K562 (cell line): ENCODE measurements at regions not wholly inside any gene's neighbourhood (a gene's known extent, or its start where the extent isn't known, plus 50 kb on each side); places are given as distances from the start of the nearest gene placed in this dataset.
A peak's percentile ranks its signal among the peaks of the same experiment; 100 is the strongest.

Experiments used
- ATAC-seq: fragments of 200-7000 bp; cut with Tn5 transposase; 3 replicates; pipeline ENCODE4 v1.9.1; 2020; ENCODE audit warnings: moderate library complexity
- BruUV-seq: library from RNA; stranded (reverse); fragments of 400-500 nt; replicated peaks from 2 replicates; lab custom pipeline; 2021; lab: Mats Ljungman, UMichigan
- CTCF ChIA-PET: fragments of 300-600 bp; formaldehyde crosslinking; extraction: SDS; loops from one replicate; lab custom pipeline; 2021; ENCODE audit warnings: low intra/inter-chr PET ratio; lab: Yijun Ruan, JAX
- POLR2A ChIA-PET: fragments of 300-600, 350-650 bp; sonication (Branson Sonifier 250); formaldehyde crosslinking; extraction: SDS; loops from one replicate; lab custom pipeline; 2021; ENCODE audit warnings: antibody characterized with exemption, inconsistent platforms; lab: Yijun Ruan, JAX
- DNase-seq, 4 experiments: peaks; one replicate each; pipeline versions ENCODE4 v3.0.0 to v3.0.0-alpha.2; 2011 to 2018; ENCODE audit warnings: low spot score in 3 of 4, mixed read lengths in 3 of 4; ENCODE audit errors: extremely low read depth in 1 of 4
- FAIRE-seq: peaks from 2 replicates; lab custom pipeline; 2011; peaks lifted over from hg19 to GRCh38; lab: Jason Lieb, UNC
- H2AFZ ChIP-seq: 2 replicates; pipeline ENCODE4 v1.6.0; 2011; ENCODE audit warnings: low read depth, low read length, control low read depth, inconsistent platforms
- H3K27ac ChIP-seq: fragments of 200-600 bp; 3 replicates; pipeline ENCODE4 v1.8.0; 2011; ENCODE audit warnings: low read depth, mild to moderate bottlenecking, control low read depth, inconsistent platforms, low read length, moderate library complexity, mixed read lengths; ENCODE audit errors: extremely low read depth
- H3K27me3 ChIP-seq, 2 experiments: fragments of 300-600 bp in 1 of 2; 2 replicates in 1 of 2; 3 replicates in 1 of 2; pipeline versions ENCODE4 v1.6.0 to v1.8.0; 2011; ENCODE audit warnings: inconsistent platforms in 2 of 2, low read length in 2 of 2, mild to moderate bottlenecking in 1 of 2, mixed read lengths in 1 of 2, moderate library complexity in 1 of 2; ENCODE audit not compliant: control insufficient read depth in 2 of 2, insufficient read depth in 2 of 2
- H3K36me3 ChIP-seq: fragments of 300-600 bp; 3 replicates; pipeline ENCODE4 v1.8.0; 2011; ENCODE audit warnings: mild to moderate bottlenecking, low read length, inconsistent platforms; ENCODE audit not compliant: control insufficient read depth, insufficient read depth
- H3K4me1 ChIP-seq, 2 experiments: fragments of 200-600 bp in 1 of 2; replicated peaks in 1 of 2; 2 replicates in 1 of 2; 3 replicates in 1 of 2; pipeline versions ENCODE4 v1.5.1 to v1.8.0; 2011; ENCODE audit warnings: inconsistent platforms in 2 of 2, low read length in 2 of 2, mild to moderate bottlenecking in 1 of 2, mixed read lengths in 1 of 2, moderate library complexity in 1 of 2; ENCODE audit not compliant: control insufficient read depth in 2 of 2, insufficient read depth in 2 of 2
- H3K4me2 ChIP-seq: 2 replicates; pipeline ENCODE4 v1.6.1; 2011; ENCODE audit warnings: low read length, control low read depth, inconsistent platforms, mixed read lengths; ENCODE audit not compliant: insufficient read depth
- H3K4me3 ChIP-seq: fragments of 200-600 bp; sonication (generic), shearing (Covaris generic); 2 replicates; pipeline ENCODE4 v1.5.1; 2016; ENCODE audit warnings: control low read depth, inconsistent platforms
- H3K79me2 ChIP-seq: fragments of 200-600 bp; 3 replicates; pipeline ENCODE4 v1.8.0; 2011; ENCODE audit warnings: low read length, inconsistent platforms; ENCODE audit not compliant: control insufficient read depth, insufficient read depth
- H3K9ac ChIP-seq, 2 experiments: 2 replicates each; pipeline versions ENCODE4 v1.6.0 to v1.6.1; 2011; ENCODE audit warnings: low read depth in 2 of 2, low read length in 2 of 2, control low read depth in 1 of 2, inconsistent platforms in 1 of 2, mild to moderate bottlenecking in 1 of 2, mixed read lengths in 1 of 2; ENCODE audit not compliant: insufficient read depth in 1 of 2
- H3K9me1 ChIP-seq: one replicate; pipeline ENCODE4 v1.6.0; 2011; ENCODE audit warnings: inconsistent platforms, mild to moderate bottlenecking, low read length, moderate library complexity; ENCODE audit not compliant: control insufficient read depth, insufficient read depth
- H3K9me3 ChIP-seq: replicated peaks from 2 replicates; pipeline ENCODE4 v1.5.1; 2011; ENCODE audit warnings: low read depth, low read length, inconsistent platforms; ENCODE audit not compliant: control insufficient read depth, insufficient read depth
- H4K20me1 ChIP-seq: replicated peaks from 2 replicates; pipeline ENCODE4 v1.6.1; 2011; ENCODE audit warnings: low read length, inconsistent platforms, mixed read lengths; ENCODE audit not compliant: control insufficient read depth, insufficient read depth
- MEIS2 ChIP-seq: fragments of 450-650 bp; IDR thresholded peaks from 2 replicates; pipeline ENCODE4 v1.6.1; 2014; ENCODE audit warnings: mild to moderate bottlenecking; ENCODE audit not compliant: partially characterized antibody
- WGBS: fragments of 100-300 bp; shearing (Covaris generic); methylation state at CpG from one replicate; pipeline ENCODE4 v1.1.6; 2016; ENCODE audit warnings: low coverage, mixed read lengths; ENCODE audit not compliant: insufficient coverage; ENCODE audit errors: missing lambda C conversion rate; 5-methylcytosine and 5-hydroxymethylcytosine counted together
- in situ Hi-C: fragments of 300-500 bp; cut with MboI; formaldehyde crosslinking; loops from 4 replicates; pipeline ENCODE4 v1.15.0; 2018; ENCODE audit warnings: inconsistent platforms, mixed read lengths
- intact Hi-C: fragments of 100-400 bp; cut with micrococcal nuclease; formaldehyde crosslinking; loops from 2 replicates; pipeline ENCODE4 v1.14.2; 2022
- TF ChIP-seq, protein P1 (sequence below), 2 experiments: IDR thresholded peaks in 1 of 2; conservative IDR thresholded peaks in 1 of 2; 2 replicates each; pipeline ENCODE4 v1.6.1; 2016; ENCODE audit warnings: low read depth in 2 of 2, mild to moderate bottlenecking in 1 of 2, missing compliant biosample characterization in 1 of 2, missing genetic modification characterization in 1 of 2, moderate library complexity in 1 of 2
- TF ChIP-seq, protein P2 (sequence below): fragments of 250-450 bp; sonication (Bioruptor Pico); IDR thresholded peaks from 2 replicates; pipeline ENCODE4 v1.5.0; 2021

DNA sequence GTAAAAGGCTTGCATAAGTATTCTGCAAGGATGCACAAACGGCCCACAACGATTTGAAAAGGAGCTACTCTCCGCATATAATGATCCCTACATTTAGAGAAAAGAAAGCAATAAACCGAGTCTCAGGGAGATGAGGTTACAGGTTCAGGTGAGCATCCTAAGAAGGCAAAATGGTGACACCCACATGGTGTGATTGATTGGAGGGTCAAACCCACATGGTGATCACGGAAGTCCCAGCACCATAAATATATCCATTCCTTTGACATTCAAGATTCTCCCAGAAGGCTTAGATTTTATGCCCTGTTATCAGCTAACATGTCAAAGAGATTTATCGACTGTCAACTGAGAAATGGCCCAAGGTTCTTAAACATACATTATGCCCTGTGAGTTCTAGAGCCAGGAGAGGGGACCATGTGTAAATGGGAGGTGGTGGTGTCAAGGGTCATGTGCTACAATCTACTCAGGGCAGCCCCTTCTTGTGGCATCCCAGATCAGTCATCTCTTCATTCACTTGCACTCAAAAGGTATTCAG lies 282.2 kb downstream of the EMP1 start:
- ChIA-PET POLR2A (interaction anchor here (0.6 kb wide), 1 partner anchor 101 kb away, joined by 3 read pairs; no protein-coding TSS in a partner anchor), CTCF (no interaction called here)
- in situ Hi-C loops (no loop called here), intact Hi-C loops (no loop called here)
- no peaks in the 10 kb centered on the region for H4K20me1 ChIP-seq
- no peak overlapping the region for H3K9ac ChIP-seq
- H3K9me3 ChIP-seq, result no peaks in the 10 kb centered on the region
- H3K4me1 ChIP-seq, result no peaks in the 10 kb centered on the region
- H3K79me2 ChIP-seq, result no peaks in the 10 kb centered on the region
- H3K4me3 ChIP-seq, result no peak overlapping the region
- no TSS peak for BruUV-seq
- no peak for ATAC-seq
- H3K27me3 ChIP-seq, result no peaks in the 10 kb centered on the region
- no peak overlapping the region for H3K27ac ChIP-seq
- H3K4me2 ChIP-seq, result no peak overlapping the region
- DNase-seq, result no peak
- FAIRE-seq, result no peak
- no peak overlapping the region for H2AFZ ChIP-seq
- no peaks in the 10 kb centered on the region for H3K36me3 ChIP-seq
- H3K9me1 ChIP-seq, result no peaks in the 10 kb centered on the region
- WGBS, result 0% methylated on average over 6 of the region's 6 CpGs
- TF ChIP-seq, protein P1, sequence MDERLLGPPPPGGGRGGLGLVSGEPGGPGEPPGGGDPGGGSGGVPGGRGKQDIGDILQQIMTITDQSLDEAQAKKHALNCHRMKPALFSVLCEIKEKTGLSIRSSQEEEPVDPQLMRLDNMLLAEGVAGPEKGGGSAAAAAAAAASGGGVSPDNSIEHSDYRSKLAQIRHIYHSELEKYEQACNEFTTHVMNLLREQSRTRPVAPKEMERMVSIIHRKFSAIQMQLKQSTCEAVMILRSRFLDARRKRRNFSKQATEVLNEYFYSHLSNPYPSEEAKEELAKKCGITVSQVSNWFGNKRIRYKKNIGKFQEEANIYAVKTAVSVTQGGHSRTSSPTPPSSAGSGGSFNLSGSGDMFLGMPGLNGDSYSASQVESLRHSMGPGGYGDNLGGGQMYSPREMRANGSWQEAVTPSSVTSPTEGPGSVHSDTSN (CRISPR knock-in tag; IDR thresholded peaks at IDR 0.05; ENCODE audit: low read depth), result no peak
- TF ChIP-seq, protein P1 (tag; conservative IDR thresholded peaks at IDR 0.05; ENCODE audit: low read depth), result peak; percentile 69
- TF ChIP-seq, protein P2, sequence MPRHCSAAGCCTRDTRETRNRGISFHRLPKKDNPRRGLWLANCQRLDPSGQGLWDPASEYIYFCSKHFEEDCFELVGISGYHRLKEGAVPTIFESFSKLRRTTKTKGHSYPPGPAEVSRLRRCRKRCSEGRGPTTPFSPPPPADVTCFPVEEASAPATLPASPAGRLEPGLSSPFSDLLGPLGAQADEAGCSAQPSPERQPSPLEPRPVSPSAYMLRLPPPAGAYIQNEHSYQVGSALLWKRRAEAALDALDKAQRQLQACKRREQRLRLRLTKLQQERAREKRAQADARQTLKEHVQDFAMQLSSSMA (CRISPR knock-in tag), result no peak
- TF ChIP-seq MEIS2, result peak; percentile 71
